ENCODE measurements at regions not wholly inside any gene's neighbourhood (a gene's known extent, or its start where the extent isn't known, plus 50 kb on each side); places are given as distances from the start of the nearest gene placed in this dataset.

- peaks cover 56% of the 10 kb centered on the region for H3K79me2 ChIP-seq (ENCODE audit: insufficient read depth, low read length)
- H2AFZ ChIP-seq (ENCODE audit: low read length): no peak overlapping the region
- H3K27me3 ChIP-seq (ENCODE audit: insufficient read depth, low read length, poor library complexity, severe bottlenecking): no peaks in the 10 kb centered on the region
- no peaks in the 10 kb centered on the region for H3K36me3 ChIP-seq (ENCODE audit: insufficient read depth, low read length)
- H3F3A ChIP-seq (ENCODE audit: low read depth): no peaks in the 10 kb centered on the region
- no peaks in the 10 kb centered on the region for H3K9me2 ChIP-seq (replicated peaks; ENCODE audit: low read depth, low read length)
- H3K9ac ChIP-seq (ENCODE audit: low read depth, low read length, poor library complexity, severe bottlenecking): no peak overlapping the region
- H3K4me2 ChIP-seq (ENCODE audit: low read depth, low read length, poor library complexity, severe bottlenecking): no peak overlapping the region
- no peaks in the 10 kb centered on the region for H4K20me1 ChIP-seq (ENCODE audit: insufficient read depth, low read length, poor library complexity, severe bottlenecking)
- TF ChIP-seq, protein P1, sequence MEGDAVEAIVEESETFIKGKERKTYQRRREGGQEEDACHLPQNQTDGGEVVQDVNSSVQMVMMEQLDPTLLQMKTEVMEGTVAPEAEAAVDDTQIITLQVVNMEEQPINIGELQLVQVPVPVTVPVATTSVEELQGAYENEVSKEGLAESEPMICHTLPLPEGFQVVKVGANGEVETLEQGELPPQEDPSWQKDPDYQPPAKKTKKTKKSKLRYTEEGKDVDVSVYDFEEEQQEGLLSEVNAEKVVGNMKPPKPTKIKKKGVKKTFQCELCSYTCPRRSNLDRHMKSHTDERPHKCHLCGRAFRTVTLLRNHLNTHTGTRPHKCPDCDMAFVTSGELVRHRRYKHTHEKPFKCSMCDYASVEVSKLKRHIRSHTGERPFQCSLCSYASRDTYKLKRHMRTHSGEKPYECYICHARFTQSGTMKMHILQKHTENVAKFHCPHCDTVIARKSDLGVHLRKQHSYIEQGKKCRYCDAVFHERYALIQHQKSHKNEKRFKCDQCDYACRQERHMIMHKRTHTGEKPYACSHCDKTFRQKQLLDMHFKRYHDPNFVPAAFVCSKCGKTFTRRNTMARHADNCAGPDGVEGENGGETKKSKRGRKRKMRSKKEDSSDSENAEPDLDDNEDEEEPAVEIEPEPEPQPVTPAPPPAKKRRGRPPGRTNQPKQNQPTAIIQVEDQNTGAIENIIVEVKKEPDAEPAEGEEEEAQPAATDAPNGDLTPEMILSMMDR (conservative IDR thresholded peaks at IDR 0.05; ENCODE audit: low read length): no peak
- no peak for TF ChIP-seq EZH2phosphoT487 (IDR thresholded peaks at IDR 0.05; ENCODE audit: borderline replicate concordance)
- H3K4me1 ChIP-seq (ENCODE audit: insufficient read depth, low read length, poor library complexity, severe bottlenecking): peaks cover 77% of the 10 kb centered on the region
- no peaks in the 10 kb centered on the region for H3K9me3 ChIP-seq (ENCODE audit: insufficient read depth, low read depth, low read length)
- H3K4me3 ChIP-seq (ENCODE audit: low read length, poor library complexity, severe bottlenecking): no peak overlapping the region
Measured at GRCh38 chr14:71582705-71583104, 349.5 kb upstream of the RGS6 start.

DNA sequence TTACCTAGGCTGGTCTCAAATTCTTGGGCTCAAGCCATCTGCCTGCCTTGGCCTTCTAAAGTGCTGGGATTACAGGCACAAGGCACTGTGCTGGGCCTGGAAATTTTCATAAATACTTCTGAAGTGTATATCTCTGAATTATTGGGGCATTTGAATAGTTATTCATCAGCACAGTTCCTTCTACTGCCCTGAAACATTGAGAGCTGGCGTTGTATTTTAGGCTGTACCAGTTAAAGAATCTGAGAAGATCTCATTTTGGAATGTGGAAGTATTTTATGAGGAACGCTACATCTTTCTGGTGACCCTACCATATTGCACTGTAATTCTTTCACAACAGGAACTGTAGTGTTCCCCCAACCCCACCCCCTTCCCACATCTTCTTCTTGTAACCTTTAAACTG is 349.0 kb upstream of the RGS6 start:
- H3K36me3 ChIP-seq (ENCODE audit: insufficient read depth, low read length): peaks cover 1% of the 10 kb centered on the region; the same call in 1 of the 2 replicates
- TF ChIP-seq, protein P1 (conservative IDR thresholded peaks at IDR 0.05; ENCODE audit: low read length): no peak
- no peak for TF ChIP-seq EZH2phosphoT487 (IDR thresholded peaks at IDR 0.05; ENCODE audit: borderline replicate concordance)
- no peaks in the 10 kb centered on the region for H3K9me3 ChIP-seq (ENCODE audit: insufficient read depth, low read depth, low read length)
- H3K4me1 ChIP-seq (ENCODE audit: insufficient read depth, low read length, poor library complexity, severe bottlenecking): peaks cover 81% of the 10 kb centered on the region
- H3K79me2 ChIP-seq (ENCODE audit: insufficient read depth, low read length): peaks cover 59% of the 10 kb centered on the region
- H3K27me3 ChIP-seq (ENCODE audit: insufficient read depth, low read length, poor library complexity, severe bottlenecking): no peaks in the 10 kb centered on the region
- H4K20me1 ChIP-seq (ENCODE audit: insufficient read depth, low read length, poor library complexity, severe bottlenecking): no peaks in the 10 kb centered on the region
- no peaks in the 10 kb centered on the region for H3K9me2 ChIP-seq (replicated peaks; ENCODE audit: low read depth, low read length)
- no peak overlapping the region for H3K4me3 ChIP-seq (ENCODE audit: low read length, poor library complexity, severe bottlenecking)
- H3K9ac ChIP-seq (ENCODE audit: low read depth, low read length, poor library complexity, severe bottlenecking): no peak overlapping the region
- H2AFZ ChIP-seq (ENCODE audit: low read length): no peak overlapping the region
- H3K4me2 ChIP-seq (ENCODE audit: low read depth, low read length, poor library complexity, severe bottlenecking): no peak overlapping the region
- no peaks in the 10 kb centered on the region for H3F3A ChIP-seq (ENCODE audit: low read depth)

DNA sequence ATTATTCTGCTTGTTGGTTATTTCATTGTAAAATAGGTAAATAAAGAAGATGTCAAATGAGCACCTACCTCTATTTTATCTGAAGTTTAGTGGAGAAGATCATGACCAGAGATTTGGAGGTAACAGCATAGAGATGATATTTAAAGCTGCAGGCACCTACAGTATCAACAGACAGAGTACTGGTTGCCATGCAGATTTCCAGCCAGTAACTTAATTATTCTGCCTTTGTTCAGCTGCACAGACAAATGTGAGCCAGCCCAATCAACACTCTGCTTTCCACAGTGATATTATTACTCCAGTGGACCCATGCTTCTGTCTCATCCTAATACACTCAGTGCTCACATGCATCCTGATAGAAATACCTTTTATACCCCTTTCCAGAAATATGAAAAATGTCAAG is 348.5 kb upstream of the RGS6 start:
- no peak overlapping the region for H2AFZ ChIP-seq (ENCODE audit: low read length)
- no peaks in the 10 kb centered on the region for H3F3A ChIP-seq (ENCODE audit: low read depth)
- no peaks in the 10 kb centered on the region for H3K27me3 ChIP-seq (ENCODE audit: insufficient read depth, low read length, poor library complexity, severe bottlenecking)
- no peaks in the 10 kb centered on the region for H3K9me2 ChIP-seq (replicated peaks; ENCODE audit: low read depth, low read length)
- TF ChIP-seq EZH2phosphoT487 (IDR thresholded peaks at IDR 0.05; ENCODE audit: borderline replicate concordance): no peak
- TF ChIP-seq, protein P1 (conservative IDR thresholded peaks at IDR 0.05; ENCODE audit: low read length): no peak
- H4K20me1 ChIP-seq (ENCODE audit: insufficient read depth, low read length, poor library complexity, severe bottlenecking): no peaks in the 10 kb centered on the region
- H3K79me2 ChIP-seq (ENCODE audit: insufficient read depth, low read length): peaks cover 59% of the 10 kb centered on the region
- no peak overlapping the region for H3K9ac ChIP-seq (ENCODE audit: low read depth, low read length, poor library complexity, severe bottlenecking)
- no peak overlapping the region for H3K4me3 ChIP-seq (ENCODE audit: low read length, poor library complexity, severe bottlenecking)
- H3K36me3 ChIP-seq (ENCODE audit: insufficient read depth, low read length): peaks cover 6% of the 10 kb centered on the region; the same call in 1 of the 2 replicates
- no peak overlapping the region for H3K4me2 ChIP-seq (ENCODE audit: low read depth, low read length, poor library complexity, severe bottlenecking)
- no peaks in the 10 kb centered on the region for H3K9me3 ChIP-seq (ENCODE audit: insufficient read depth, low read depth, low read length)
- H3K4me1 ChIP-seq (ENCODE audit: insufficient read depth, low read length, poor library complexity, severe bottlenecking): peaks cover 81% of the 10 kb centered on the region

All from Loucy (cell line).